Stimulated activated CD4-positive, alpha-beta T cell treated with anti-CD3 and anti-CD28 coated beads, Interleukin-1b, Interleukin-23, amount 100 ng/mL, for 24 hours (primary cell): ENCODE measurements at regions not wholly inside any gene's neighbourhood (a gene's known extent, or its start where the extent isn't known, plus 50 kb on each side); places are given as distances from the start of the nearest gene placed in this dataset.
A peak's percentile ranks its signal among the peaks of the same experiment; 100 is the strongest.
"Not testable (repeated sequence)": the region's sequence is repeated elsewhere in the genome, so short reads cannot be mapped to it uniquely, and the experiment has no call there.

Source experiments
- DNase-seq, 4 experiments: peaks; one replicate each; pipeline ENCODE4 v3.0.0-alpha.2; 2020; ENCODE audit warnings: low read depth in 4 of 4, low spot score in 1 of 4

DNA sequence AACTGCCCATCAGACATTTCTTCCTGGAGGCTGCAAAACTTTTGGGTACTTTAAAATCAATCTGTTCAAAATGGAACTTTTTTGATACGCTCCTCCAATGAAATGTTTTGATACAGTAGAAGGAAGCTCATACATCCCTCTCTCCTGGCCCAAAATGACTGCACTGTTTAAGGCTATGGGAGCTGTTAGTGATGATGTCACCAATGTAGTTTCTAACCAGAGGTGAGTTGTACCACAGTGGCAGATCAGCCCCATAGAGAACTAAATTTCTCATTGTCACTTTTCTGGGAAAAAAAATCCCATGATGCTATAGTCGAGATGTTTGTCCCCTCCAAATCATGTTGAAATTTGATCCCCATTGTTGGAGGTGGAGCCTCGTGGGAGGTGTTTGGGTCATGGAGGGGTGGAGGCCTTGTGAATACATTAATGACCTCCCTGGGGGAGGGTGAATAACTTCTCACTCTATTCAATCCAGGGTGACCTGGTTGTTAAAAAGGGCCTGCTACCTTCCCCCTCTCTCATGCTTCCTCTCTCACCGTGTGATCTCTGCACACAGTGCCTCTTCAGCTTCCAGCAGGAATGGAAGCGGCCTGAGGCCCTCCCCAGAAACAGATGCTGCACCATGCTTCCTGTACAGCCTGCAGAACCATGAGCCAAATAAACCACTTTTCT, 117.4 kb upstream of the NPAS2 start:
- no peak for DNase-seq

DNA sequence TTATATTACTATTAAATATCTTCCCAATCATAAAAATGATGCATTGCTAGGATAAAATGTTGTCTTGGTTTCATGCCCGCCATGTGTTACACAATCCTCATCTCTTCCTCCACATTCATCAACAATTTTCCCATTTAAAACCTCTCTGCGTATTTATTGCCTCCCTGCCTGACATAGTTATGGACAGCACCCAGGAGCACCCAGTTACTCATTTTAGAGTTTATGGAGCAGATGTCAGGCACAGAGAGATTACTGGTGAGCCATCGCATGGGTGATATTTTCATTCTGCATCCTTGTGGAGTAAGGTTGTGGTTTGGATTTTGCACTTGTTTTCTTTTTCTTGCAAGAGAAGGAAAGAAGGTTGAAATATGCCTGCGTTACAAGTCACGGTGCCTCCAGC, 116.7 kb upstream of the NPAS2 start:
- DNase-seq, result no peak

DNA sequence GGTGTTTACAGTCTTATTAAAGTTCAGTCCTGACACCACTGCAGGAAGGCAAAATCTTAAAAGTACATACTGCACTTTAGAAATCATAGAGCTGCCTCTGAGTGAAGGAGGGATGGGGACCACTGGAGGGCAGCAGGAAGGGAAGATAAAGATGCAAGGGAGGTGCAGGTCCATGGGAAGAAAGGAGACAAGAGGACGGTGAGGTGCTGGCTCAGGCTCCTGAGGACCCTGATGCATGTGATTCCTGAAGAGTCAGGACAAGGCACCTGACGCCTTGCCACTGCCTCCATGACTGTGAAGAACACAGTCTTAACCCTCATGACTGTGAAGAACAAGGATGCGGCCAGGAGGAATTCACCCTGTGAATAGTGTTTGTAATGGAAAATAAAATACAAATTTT, 116.2 kb upstream of the NPAS2 start:
- no peak for DNase-seq

DNA sequence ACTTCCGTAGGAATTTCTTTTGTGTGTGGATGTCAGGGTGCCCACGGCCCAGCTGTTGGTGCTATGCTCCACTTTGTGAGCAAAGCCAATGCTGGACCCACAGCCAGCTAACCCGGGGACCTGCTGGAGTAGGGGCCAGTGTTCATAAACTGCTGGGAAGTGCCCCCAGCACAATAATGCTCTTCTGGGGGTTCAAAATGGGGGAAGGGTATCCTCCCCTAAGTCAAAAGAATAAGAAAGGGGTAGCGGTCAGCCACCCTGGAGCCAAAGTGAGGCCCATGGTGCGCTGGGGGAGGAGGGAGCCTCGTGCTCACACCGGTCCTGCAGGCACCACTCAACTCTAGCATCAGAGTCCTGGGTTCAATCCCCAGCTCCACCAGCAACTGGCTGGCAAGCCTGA, 115.8 kb upstream of the NPAS2 start:
- no peak for DNase-seq

DNA sequence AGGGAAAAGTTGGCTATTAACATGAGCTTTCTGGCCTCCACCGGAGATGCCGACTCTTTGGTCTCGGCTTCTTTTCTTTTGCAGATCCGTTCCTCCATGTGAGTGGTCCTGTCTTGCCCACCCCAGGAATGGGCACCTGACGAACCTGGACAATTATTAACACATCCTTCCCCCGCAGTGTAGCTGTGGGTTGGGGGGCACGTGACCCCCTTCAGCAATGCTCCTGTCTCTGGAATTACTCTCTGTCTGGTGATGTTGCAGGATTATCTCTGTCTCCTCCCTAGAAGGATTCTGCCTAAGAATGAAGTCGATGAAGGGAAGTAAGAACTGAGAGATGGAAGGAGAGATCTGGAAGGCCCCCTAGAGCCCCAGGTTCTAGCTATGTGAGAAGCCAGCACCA, 115.2 kb upstream of the NPAS2 start:
- no peak for DNase-seq

DNA sequence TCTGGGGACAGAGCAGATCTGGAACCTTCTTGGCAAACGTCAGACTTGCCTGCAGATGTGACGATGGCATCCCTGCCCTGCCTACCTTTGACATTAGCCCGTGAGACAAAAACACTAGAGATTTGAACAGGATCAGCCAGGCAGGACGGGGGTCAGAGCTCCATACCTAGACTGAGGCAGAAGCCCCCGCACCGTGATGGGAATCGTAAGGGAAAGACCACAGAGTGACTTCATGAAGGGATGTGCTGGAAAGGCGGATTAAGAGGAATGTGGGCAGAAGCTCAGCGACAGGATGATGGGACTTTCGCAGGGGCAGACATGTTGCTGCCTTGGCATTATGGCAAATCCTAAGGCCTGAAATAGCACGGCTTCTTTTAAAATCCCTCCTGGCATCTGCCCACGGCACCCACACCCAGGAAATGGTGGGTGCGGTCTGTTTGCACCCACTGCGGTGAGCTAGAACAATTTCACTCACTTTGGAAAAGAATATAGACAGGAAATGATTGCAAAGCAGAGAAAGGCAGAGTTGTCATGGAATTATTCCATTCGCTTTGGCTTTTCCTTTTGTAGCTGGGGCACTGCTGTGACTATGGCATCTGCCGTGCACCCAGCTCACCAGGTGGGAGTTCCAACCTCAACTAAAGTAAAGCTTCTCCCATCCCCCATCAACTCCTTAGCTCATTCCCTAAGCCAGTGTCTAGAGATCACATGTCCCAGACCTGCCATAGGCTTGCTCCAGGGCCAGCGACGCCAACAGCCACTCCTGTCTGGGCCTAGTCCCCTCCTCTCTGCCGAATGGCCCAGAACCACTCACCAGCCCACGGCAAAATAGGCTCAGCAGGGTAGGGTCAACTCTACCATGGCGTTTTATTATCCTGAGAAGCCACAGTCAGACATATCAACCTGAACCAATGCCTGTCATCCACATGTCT, 112.7 kb upstream of the NPAS2 start:
- DNase-seq, result no peak

DNA sequence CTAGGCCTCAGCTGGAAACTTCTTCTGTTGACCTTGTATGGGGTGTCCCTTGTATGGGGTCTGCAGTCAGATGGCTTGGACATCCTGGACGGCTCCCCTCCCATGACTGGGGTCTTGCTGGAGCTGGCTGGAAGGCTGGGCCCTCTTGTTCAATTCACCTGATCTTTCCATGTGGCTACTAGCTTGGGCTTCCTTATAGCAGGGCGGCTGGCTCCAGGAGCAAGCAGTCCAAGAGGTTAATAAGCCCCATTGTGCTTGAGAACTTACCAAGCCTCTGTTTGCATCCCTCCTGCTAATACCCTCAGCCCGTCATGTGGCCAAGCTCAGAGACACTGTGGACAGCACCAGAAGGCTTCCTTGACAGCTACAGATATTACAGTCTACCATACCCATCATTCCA, 111.6 kb upstream of the NPAS2 start:
- DNase-seq, result no peak

DNA sequence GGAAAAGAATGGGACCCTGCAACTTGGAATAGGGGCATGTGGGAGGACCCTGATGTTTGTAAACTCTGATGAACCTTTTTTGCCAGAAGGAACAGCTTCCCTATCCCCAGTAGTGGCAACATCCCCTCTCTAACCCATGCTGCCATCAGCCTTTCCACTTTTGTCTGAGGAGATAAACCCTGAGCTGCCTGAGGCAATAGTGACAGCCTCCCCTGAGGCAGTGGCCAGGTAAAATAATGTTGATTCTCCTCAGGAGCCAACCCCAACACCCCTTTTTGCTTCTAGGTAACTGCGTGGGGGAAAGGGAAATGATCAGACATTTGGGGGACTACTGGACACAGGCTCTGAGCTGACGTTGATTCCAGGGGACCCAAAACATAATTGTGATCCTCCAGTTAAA, 106.8 kb upstream of the NPAS2 start:
- DNase-seq, result no peak

DNA sequence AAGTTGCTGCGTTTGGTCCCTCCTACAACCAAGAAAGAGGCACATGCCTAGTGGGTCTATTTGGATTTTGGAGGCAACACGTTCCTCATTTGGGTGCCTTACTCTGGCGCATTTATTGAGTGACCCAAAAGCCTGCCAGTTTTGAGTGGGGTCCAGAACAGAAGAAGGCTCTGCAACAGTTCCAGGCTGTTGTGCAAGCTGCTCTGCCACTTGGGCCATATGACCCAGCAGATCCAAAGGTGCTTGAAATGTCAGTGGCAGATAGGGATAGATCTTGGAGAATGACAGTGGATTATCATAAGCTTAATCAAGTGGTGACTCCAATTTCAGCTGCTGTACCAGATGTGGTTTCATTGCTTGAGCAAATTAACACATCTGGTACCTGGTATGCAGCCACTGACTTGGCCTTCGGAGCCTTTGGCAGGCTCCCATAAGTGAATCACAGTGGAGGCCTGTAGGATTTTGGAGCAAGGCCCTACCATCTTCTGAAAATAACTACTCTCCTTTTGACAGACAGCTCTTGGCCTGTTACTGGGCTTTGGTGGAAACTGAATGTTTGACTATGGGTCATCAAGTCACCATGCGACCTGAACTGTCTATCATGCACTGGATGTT, 105.4 kb upstream of the NPAS2 start:
- not testable (repeated sequence) for DNase-seq

DNA sequence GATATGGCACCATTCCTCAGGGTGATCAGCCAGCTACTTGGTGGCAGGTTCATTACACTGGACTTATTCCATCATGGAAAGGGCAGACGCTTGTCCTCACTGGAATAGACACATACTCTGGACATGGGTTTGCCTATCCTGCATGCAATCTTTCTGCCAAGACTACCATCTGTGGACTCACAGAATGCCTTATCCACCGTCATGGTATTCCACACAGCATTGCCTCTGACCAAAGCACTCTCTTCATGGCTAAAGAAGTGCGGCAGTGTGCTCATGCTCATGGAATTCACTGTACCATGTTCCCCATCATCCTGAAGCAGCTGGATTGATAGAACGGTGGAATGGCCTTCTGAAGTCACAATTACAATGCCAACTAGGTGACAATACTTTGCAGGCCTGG, 104.1 kb upstream of the NPAS2 start:
- not testable (repeated sequence) for DNase-seq

DNA sequence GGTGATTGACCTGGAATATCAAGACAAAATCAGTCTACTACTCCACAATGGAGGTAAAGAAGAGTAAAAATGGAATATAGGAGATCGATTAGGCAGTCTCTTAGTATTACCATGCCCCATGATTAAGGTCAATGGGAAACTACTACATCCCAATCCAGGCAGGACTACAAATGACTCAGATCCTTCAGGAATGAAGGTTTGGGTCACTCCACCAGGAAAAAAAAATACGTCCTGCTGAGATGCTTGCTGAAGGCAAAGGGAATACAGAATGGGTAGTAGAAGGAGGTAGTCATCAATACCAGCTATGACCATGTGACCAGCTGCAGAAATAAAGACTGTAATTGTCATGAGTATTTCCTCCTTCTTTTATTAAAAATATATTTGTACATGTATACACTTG, 103.4 kb upstream of the NPAS2 start:
- DNase-seq, result no peak

DNA sequence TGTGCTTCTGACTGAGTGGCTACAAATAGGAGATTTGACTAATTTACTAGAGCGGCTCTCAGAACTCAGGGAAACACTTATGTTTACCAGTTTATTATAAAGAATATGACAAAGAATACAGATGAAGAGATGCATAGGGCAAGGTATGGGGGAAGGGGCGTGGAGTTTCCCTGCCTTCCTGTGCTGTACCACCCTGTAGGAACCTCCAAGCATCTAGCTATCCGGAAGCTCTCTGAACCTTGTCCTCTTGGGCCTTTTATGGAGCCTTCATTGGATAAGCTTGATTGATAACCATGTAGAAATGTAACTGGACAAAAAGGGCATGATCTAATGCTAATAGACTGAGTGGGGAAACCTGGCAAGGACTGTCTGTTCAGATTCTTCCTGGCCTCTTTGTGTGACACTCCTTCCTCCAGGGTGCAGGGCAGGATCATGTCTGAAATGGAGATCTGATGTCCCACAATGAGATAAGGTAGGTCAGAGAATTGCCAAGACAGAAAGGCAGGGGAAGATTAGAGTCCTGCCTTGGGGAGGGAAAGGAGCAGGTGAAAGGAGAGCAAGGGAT, 101.8 kb upstream of the NPAS2 start:
- no peak for DNase-seq

DNA sequence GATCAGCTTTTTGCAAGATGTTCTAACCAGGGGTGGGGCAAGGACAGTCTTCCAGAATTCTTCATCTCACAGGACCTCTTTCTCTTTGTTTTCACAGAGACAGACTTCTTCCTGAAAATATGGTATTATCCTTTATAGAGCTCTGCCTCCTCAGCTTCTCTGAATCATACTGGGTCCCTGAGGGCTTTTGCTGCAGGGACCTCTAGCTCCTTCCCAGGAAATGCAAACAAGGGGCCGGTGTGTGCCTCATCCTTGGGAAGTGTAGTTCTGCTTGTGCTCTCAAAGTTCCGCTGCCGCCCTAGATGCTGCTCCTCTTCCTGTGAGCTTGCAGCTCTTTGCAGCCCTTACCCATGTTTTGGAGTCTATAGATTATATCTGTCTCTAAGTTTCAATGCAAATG, 99.5 kb upstream of the NPAS2 start:
- DNase-seq, result no peak

DNA sequence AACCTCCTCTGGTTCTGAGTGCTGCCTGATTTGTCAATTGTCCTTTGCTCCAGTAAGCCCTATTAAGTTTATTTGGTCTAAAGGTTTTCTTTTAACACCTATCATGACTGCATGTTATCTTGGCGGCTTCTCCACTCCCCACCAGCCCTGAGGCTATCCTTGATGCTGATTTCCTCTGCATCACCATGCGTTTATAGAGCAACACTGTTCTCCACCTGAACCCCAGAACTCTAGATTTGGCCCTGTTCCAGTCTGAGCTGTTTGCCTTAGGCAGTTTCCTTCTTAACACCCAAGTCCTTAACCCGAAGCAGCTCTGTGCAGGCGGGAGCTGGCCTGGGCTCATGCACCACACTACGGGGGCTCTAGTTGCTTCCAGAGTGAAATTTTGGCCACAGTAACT, 98.2 kb upstream of the NPAS2 start:
- no peak for DNase-seq

DNA sequence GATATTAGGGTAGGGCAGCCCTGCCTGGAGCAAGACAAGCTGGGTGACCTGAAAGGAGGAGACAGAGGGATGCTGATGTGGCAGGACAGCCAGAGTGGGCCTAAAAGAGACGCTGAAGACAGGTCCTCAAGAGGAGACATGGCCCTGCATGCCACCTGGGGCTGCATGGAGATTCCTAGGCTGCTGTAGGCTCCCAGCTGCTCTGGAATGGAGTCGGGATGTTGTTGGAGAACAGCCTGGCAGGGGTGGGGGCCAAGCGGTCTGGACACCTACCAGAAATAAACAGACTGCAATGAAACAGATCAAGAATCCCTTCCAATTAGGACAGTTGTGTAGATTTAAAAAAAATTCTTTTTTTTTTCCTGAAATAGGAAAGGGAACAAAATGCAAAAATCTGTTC, 97.8 kb upstream of the NPAS2 start:
- DNase-seq, result no peak

DNA sequence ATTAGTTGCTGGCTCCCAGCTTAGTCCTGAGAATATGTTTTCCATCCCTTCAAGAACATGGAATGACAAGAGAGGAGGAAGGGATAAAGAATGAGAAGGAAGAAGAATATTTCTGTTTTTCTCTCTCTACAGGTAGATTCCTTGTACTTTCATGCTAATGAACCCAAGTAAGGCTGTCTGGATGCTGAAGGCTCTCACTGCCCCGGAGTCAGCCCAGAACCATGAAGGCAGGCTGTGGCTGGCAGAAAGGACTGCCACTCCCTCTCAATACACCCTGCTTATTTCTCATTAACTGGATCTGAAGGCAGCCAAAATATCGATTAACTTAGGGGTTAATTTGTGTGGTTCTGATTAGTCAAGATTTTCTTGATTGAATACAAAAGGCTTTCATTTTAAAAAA, 93.1 kb upstream of the NPAS2 start:
- DNase-seq, result no peak

DNA sequence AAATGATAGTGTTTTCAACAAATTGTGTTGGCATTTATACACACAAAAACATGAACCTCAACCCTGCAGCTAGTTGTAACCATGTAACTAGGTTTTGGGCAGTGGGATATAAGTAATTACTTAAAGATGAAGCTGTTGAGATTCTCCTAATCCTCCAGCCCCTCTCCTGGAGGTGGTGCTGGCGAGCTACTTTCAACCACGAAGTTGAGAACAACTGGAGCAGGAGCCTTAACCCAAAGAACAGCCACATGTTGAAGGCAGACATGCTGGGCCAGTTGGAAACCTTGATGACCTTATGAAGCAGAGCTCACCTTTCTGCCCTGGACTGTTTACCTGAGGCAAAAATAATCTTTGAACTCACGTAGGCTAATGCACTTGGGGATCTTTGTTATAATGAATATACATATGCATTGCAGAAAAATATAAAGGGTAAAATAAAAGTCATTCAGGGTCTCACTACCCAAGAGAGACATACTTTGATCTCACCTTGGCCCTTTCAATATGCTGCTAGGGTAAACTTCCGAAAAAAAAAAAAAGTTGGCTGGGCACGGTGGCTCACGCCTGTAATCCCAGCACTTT, 89.6 kb upstream of the NPAS2 start:
- peak in 3 of 4 experiments; percentile 5 to 29 (median 6) for DNase-seq

DNA sequence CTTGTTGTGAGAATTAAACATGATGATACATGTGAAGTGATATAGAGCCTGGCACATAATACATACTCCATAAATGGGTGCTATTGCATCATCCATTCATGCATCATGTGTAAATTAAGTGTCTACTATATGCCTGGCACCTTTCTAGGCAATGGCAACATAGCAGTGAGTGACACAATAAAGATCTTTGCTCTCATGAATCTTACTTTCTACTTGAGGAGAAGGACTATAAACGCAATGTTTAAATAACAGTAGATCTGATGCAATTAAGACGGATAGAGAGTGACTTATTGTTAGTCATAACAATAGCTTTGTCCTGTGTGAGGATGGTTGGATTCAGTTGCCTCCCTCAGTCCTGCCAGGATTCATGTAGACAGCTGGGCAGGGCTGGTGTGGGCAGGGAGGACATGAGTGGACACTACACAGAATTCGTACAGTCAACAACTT, 88.4 kb upstream of the NPAS2 start:
- no peak for DNase-seq

DNA sequence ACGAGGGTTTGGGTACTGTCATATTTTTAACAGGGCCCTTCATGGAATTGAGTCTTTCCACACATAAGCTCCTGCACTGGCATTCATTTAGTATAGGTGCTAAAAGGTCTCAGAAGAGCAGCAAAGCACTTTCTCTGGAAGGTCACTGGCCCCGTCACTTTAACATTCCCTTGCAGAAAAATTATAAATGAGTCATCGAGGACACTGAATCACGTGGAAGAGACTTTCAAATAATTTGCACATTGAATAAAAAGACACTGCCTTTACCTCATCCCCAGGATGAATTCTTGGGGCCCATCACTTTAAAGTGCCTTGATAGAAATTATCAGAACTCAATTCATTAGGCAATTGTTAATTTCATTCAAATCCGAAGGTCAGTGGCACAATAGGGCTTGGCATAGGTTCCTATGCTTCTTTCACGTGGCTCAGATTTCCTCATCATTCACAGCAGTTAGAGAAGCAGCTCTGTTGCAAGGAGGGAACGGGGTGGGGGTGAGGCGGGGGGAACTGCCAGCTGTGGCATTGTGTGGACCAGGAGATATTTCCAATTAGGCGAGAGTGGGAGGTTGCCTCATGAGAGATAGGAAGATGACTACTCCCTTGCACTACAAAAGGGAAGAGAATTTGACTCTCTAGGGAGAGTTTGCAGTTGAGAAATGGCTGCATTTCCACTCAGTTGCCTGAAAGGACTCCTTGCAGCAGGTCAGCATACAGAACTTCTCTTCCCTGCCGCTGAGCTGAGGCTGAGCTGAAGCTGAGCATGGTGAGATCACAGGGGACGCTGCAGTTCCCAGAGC, 86.3 kb upstream of the NPAS2 start:
- no peak for DNase-seq

DNA sequence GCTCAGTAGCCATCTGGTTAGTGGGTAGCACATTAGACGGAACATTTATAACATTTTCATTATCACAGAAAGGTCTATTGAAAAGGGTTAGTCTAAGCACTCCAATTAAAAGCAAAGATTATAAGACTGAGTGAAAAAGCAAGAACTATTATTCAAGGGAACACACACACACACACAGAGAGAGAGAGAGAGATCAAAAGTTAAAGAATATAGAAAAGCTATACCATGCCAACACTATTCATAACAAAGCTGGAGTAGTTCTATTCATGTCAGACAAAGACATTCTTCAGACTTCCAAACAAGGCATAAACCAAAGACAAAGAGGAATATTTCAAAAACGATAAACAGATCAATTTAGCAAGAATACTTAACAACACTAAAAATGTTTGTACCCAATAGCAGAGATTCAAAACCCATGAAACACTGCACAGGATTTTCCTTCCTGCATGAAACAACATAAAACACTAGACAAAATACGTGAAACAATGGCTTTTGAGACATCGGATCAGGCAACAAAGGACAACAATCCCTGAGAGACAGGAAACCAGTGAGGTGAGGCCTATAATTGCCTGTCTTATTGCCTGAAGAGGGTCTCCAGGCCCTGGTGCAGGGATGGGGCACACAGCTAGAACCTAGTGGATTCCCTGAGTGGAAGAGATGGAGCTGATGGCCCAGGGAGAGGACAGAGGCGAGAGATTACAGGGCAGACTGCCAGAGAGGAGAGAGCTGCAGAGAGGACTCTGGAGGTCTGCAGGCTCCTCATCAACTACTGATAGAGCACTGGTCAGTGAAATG, 83.6 kb upstream of the NPAS2 start:
- no peak for DNase-seq
